Tibial nerve (tissue), 4 donors: ENCODE measurements at regions not wholly inside any gene's neighbourhood (a gene's known extent, or its start where the extent isn't known, plus 50 kb on each side); places are given as distances from the start of the nearest gene placed in this dataset.

Source experiments
- DNase-seq, 2 donors: peaks; one replicate each; pipeline ENCODE4 v3.0.0-alpha.2; 2019; ENCODE audit warnings: low spot score in 2 of 2
- H3K27ac ChIP-seq, 4 donors: fragments of 200-600 bp; sonication (generic) in 3 of 4; one replicate each; pipeline ENCODE4 v1.5.1; 2017 to 2019; ENCODE audit warnings: mild to moderate bottlenecking in 1 of 4
- H3K27me3 ChIP-seq, 2 donors: fragments of 200-600 bp; sonication (generic) in 1 of 2; one replicate each; pipeline versions ENCODE4 v1.5.1 to v1.6.0; 2017 to 2019
- H3K36me3 ChIP-seq, 3 donors: fragments of 200-600 bp; sonication (generic); one replicate each; pipeline ENCODE4 v1.5.1; 2018 to 2019
- H3K4me1 ChIP-seq, 4 donors: fragments of 200-600 bp; sonication (generic) in 3 of 4; one replicate each; pipeline ENCODE4 v1.5.1; 2017 to 2019
- H3K4me3 ChIP-seq, 4 donors: fragments of 200-600 bp; sonication (generic) in 3 of 4; one replicate each; pipeline ENCODE4 v1.5.1; 2017 to 2019; ENCODE audit warnings: mild to moderate bottlenecking in 1 of 4, moderate library complexity in 1 of 4
- H3K9me3 ChIP-seq, 4 donors: fragments of 200-600 bp; sonication (generic) in 3 of 4; one replicate each; pipeline ENCODE4 v1.5.1; 2017 to 2019
- EP300 ChIP-seq, 2 donors: sonication (generic); formaldehyde crosslinking; IDR thresholded peaks; one replicate each; pipeline ENCODE4 v1.6.1; 2017; ENCODE audit warnings: antibody characterized with exemption in 2 of 2, mild to moderate bottlenecking in 1 of 2
- POLR2A ChIP-seq, 2 donors: fragments of 450-650 bp; IDR thresholded peaks; one replicate each; pipeline ENCODE4 v1.6.1; 2017; ENCODE audit warnings: antibody characterized with exemption in 2 of 2, mild to moderate bottlenecking in 2 of 2, moderate library complexity in 2 of 2
- WGBS, 2 donors: methylation state at CpG; one replicate each; pipeline ENCODE4 v1.1.5; 2018; 5-methylcytosine and 5-hydroxymethylcytosine counted together
- TF ChIP-seq, protein P1 (sequence below), 5 experiments: fragments of 200-600 bp in 3 of 5; fragments of 450-650 bp in 2 of 5; sonication (generic) in 3 of 5; IDR thresholded peaks; one replicate each; pipeline ENCODE4 v1.5.1; 2016 to 2019; ENCODE audit warnings: antibody characterized with exemption in 5 of 5, mild to moderate bottlenecking in 3 of 5, moderate library complexity in 2 of 5

DNA sequence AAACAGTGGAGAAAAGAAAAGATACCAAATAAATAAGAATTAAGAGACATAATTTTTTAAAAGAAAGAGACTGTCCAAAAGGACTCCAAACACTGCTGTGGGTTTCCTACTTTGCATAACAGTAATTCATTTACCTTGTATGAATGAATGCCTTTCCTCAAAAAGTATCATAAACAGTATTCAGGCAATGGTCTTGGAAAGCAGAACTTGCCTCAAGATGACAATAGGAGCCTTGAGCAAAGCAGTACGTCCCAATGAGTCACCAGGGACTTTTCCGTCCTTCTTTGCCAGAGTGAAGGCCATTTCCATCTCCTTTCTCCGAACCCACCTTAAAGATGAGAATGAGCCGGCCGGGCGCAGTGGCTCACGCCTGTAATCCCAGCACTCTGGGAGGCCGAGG, 186.4 kb downstream of the ZBTB18 start:
- no peak for DNase-seq
- Histone ChIP-seq H3K4me1 (no peaks in the 10 kb centered on the region), H3K27me3 (no peaks in the 10 kb centered on the region), H3K36me3 (no peaks in the 10 kb centered on the region), H3K9me3 (no peaks in the 10 kb centered on the region), H3K4me3 (no peak overlapping the region), H3K27ac (no peak overlapping the region)
- TF ChIP-seq POLR2A (IDR thresholded peaks at IDR 0.05), result no peak
- no peak for TF ChIP-seq EP300 (IDR thresholded peaks at IDR 0.05)
- TF ChIP-seq, protein P1, sequence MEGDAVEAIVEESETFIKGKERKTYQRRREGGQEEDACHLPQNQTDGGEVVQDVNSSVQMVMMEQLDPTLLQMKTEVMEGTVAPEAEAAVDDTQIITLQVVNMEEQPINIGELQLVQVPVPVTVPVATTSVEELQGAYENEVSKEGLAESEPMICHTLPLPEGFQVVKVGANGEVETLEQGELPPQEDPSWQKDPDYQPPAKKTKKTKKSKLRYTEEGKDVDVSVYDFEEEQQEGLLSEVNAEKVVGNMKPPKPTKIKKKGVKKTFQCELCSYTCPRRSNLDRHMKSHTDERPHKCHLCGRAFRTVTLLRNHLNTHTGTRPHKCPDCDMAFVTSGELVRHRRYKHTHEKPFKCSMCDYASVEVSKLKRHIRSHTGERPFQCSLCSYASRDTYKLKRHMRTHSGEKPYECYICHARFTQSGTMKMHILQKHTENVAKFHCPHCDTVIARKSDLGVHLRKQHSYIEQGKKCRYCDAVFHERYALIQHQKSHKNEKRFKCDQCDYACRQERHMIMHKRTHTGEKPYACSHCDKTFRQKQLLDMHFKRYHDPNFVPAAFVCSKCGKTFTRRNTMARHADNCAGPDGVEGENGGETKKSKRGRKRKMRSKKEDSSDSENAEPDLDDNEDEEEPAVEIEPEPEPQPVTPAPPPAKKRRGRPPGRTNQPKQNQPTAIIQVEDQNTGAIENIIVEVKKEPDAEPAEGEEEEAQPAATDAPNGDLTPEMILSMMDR (IDR thresholded peaks at IDR 0.05), result no peak
- WGBS, 2 donors, result 73% methylated on average over 8 of the region's 8 CpGs

DNA sequence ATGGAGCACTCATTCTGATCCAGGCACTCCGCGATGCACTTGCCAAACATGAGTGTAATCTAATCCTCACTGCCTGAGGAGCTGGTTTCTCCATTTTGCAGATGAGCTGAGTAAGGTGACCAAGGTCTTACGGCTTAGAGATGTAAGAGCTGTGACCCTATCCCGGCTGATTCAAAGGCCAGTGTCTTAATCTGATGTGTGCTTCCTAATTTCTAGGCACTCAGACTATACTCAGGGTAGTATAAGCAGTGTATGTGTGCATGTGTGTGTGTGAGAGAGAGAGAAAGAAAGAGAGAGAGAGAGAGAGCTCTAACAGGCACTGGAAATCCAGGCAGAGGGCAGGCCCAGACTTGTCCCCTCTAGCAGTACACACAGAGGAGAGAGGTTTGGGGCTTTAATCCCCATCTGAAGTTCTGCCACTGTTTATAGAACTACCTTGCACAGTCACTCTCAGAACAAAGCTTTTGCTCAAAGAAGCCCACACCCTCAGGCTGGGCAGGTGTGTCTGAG, 188.2 kb downstream of the ZBTB18 start:
- WGBS, 2 donors, result 92 to 98% methylated on average over 4 of the region's 4 CpGs
- H3K36me3 ChIP-seq, result no peaks in the 10 kb centered on the region
- no peaks in the 10 kb centered on the region for H3K27me3 ChIP-seq
- no peak overlapping the region for H3K4me3 ChIP-seq
- H3K27ac ChIP-seq, result no peak overlapping the region
- no peaks in the 10 kb centered on the region for H3K4me1 ChIP-seq
- DNase-seq, result no peak
- TF ChIP-seq, protein P1 (IDR thresholded peaks at IDR 0.05), result no peak
- no peak for TF ChIP-seq POLR2A (IDR thresholded peaks at IDR 0.05)
- no peak for TF ChIP-seq EP300 (IDR thresholded peaks at IDR 0.05)
- H3K9me3 ChIP-seq, result no peaks in the 10 kb centered on the region

DNA sequence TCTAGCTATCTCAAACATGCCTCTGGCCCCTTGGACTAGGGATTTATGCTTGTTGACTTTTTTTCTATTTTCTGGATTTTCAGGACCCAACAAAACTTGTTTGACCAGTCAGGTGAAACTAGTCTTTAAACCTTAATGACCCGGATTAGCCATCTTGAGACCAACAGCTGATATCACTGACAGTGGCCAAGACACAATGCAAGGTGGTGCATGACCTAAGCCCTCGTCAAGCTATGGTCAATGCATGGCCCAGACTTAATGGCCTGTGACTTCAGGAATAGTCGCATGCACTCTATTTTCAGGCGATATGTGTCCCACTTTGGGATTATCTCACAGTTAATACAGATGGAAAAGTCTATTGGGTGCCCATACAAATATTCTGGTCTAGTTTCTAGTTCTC, 190.4 kb downstream of the ZBTB18 start:
- Histone ChIP-seq H3K4me3 (no peak overlapping the region), H3K9me3 (no peaks in the 10 kb centered on the region), H3K36me3 (no peaks in the 10 kb centered on the region), H3K27me3 (no peaks in the 10 kb centered on the region), H3K4me1 (no peaks in the 10 kb centered on the region), H3K27ac (no peak overlapping the region)
- TF ChIP-seq EP300 (IDR thresholded peaks at IDR 0.05) (no peak), POLR2A (IDR thresholded peaks at IDR 0.05) (no peak)
- TF ChIP-seq, protein P1 (IDR thresholded peaks at IDR 0.05), result no peak
- WGBS, 2 donors, result 94 to 95% methylated on average over 4 of the region's 4 CpGs
- DNase-seq, result no peak

DNA sequence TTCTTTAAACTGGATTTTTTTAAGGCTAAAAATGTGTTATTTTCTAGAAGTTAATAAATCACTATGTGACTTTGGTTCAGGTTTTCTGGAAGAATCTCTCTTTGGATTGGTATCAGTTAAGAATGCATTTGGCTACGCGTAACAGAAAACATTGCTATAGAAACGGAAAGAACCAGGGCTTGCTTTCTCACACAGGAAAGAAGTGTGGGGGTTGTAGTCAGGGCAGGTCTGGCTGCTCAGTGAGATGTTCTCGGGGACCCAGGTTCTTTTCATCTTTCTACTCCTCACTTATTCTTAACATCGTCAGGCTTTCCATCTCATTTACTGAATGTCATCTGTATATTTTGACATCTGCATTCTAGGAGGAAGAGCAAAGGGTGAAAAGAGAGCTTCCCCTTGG, 191.4 kb downstream of the ZBTB18 start:
- H3K4me3 ChIP-seq, result no peak overlapping the region
- 82 to 86% methylated on average over 5 of the region's 5 CpGs for WGBS, 2 donors

DNA sequence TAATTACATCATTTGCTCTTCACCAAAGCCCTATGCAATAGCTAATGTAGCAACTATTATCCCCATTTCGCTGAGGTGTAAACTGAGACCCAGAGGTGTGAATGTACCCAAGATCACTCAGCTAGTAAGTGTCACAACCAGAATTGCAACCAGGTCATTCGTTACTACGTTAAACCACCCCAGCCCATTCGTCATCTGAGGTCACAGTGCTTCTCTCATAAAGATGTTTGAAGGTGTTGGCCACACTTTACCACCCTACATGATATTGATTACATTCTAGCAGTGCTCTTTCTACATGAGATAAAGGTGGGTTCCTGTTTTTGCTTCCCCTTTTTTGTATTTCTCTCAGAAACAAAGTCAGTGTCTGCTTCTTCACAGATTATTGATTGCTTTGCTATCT, 195.3 kb downstream of the ZBTB18 start:
- H3K4me1 ChIP-seq, result no peaks in the 10 kb centered on the region
- H3K9me3 ChIP-seq, result no peaks in the 10 kb centered on the region
- H3K27me3 ChIP-seq, result no peaks in the 10 kb centered on the region
- 88 to 91% methylated on average over 4 of the region's 4 CpGs for WGBS, 2 donors
- TF ChIP-seq EP300 (IDR thresholded peaks at IDR 0.05) (no peak), POLR2A (IDR thresholded peaks at IDR 0.05) (no peak)
- TF ChIP-seq, protein P1 (IDR thresholded peaks at IDR 0.05), result no peak
- H3K36me3 ChIP-seq, result no peaks in the 10 kb centered on the region
- no peak overlapping the region for H3K4me3 ChIP-seq
- no peak overlapping the region for H3K27ac ChIP-seq
- no peak for DNase-seq

More for the DNA sequence above, 191.4 kb downstream of the ZBTB18 start:
- no peaks in the 10 kb centered on the region for H3K4me1 ChIP-seq
- TF ChIP-seq POLR2A (IDR thresholded peaks at IDR 0.05) (no peak), EP300 (IDR thresholded peaks at IDR 0.05) (no peak)
- TF ChIP-seq, protein P1 (IDR thresholded peaks at IDR 0.05), result no peak
- H3K27ac ChIP-seq, result no peak overlapping the region
- H3K27me3 ChIP-seq, result no peaks in the 10 kb centered on the region
- no peaks in the 10 kb centered on the region for H3K9me3 ChIP-seq
- H3K36me3 ChIP-seq, result no peaks in the 10 kb centered on the region
- no peak for DNase-seq
